GM21447 (cell line): ENCODE measurements at regions not wholly inside any gene's neighbourhood (a gene's known extent, or its start where the extent isn't known, plus 50 kb on each side); places are given as distances from the start of the nearest gene placed in this dataset.

ENCODE experiments used
- ATAC-seq: cut with Tn5 transposase; IDR thresholded peaks from one replicate; pipeline ENCODE4 v1.9.1; 2021; ENCODE audit not compliant: unreplicated experiment

DNA sequence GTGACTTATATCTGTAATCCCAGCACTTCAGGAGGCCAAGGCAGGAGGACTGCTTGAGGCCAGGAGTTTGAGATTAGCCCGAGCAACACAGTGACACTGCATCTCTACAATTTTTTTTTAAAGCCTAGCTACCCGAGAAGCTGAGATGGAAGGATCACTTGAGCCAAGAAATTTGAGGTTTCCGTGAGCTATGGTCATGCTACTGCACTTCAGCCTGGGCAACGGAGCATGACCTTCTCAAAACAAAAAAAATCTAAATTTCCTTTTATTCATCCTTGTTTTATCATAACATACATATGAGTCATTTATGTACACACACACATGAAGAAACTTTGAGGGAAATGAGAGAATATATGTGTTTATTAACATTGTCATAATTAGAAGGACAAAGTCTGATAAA, 277.5 kb upstream of the MAGI2 start:
- no peak for ATAC-seq

GRCh38 chr7:79723833-79724618, 270.6 kb upstream of the MAGI2 start:
- ATAC-seq: no peak

GRCh38 chr7:79722217-79722616, 268.8 kb upstream of the MAGI2 start:
- ATAC-seq: no peak

DNA sequence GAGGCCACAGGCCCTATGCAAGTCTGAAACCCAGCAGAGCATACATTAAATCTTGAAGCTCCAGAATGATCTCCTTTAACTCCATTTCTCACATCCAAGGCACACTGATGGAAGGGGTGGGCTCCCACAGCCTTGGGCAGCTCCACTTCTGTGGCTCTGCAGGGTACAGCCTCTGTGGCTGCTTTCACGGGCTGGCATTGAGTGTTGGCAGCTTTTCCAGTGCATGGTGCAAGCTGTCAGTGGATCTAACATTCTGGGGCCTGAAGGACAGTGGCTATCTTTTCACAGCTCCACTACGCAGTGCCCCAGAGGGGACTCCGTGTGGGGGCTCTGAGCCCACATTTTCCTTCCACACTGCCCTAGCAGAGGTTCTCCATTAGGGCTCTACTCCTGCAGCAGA, 265.7 kb upstream of the MAGI2 start:
- ATAC-seq: no peak

DNA sequence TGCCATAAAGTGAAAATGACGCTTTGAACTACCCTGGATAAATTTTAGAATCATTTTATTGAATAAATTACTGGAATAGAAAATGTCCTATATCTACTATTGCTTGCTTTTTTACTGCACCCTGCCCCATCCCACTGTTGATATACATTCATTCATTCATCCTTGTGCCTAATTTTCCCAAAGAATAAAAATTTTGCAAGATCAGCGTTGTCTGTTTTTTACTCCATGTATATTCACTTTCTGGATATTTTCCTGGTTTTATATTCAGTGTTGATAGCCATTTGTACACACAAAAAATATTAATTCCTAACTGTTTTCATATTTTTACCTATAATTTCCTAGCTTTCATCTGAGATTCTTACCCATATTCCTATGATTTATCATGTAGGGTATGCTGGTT, 262.9 kb upstream of the MAGI2 start:
- ATAC-seq: no peak

DNA sequence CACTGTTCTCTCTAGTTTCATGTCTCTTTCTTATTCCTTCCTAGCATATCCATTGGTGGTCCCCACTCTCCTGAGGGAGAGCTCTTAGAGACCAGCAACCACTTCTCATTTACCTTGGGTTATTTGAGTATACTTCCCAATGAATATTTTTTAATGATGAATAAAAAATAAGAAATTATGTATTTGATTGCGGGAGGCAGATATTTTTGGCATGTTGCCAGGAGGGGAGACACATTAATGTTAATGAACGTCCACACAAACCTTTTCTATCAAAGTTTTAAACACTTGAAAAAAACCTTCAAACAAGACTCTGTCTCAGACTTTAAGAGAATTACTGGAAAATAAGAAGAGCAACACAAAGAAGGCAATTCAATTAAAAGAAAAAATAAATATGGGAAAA, 260.6 kb upstream of the MAGI2 start:
- no peak for ATAC-seq

DNA sequence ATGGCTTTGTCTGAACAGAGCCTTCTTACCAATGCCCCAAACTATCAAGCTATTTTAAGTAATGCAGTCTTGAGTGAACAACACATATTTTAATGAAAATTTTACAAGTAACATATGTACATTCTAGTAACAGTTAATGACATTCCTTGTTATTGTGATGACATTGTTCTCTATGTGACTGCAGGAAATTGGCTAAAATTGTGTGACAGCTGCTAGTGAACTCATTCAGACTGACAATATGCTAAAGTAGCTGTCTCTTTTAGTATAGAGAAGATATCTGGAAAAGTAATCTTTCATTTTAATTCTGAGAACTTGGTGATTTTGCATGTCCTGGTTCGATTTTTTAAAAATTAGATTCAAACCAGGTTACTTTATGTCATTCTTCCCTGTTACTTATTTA, 259.8 kb upstream of the MAGI2 start:
- no peak for ATAC-seq

DNA sequence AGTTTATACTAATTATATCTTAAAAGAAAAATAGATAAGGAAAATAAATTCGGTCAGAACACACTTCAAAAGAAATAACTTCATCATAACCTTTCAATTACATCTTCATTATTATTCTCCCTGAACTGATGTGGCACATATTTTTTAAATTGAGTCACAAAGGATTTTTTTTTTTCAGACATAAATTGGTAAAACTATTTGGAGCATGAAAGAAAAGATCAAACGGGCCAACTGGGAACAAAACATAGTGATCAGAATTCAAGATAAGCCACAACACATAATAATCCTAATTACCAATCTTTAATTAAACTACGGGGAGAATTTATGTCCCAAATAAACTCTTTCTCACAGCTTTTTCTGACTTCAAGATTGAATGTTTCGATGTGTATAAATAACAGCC, 258.2 kb upstream of the MAGI2 start:
- ATAC-seq: no peak

GRCh38 chr7:79709574-79710409, 256.3 kb upstream of the MAGI2 start:
- ATAC-seq: no peak

- ATAC-seq: no peak
Measured at GRCh38 chr7:79702116-79702515, 248.6 kb upstream of the MAGI2 start.

GRCh38 chr7:79692015-79692414, 238.5 kb upstream of the MAGI2 start:
- ATAC-seq: no peak

- ATAC-seq: no peak
Measured at GRCh38 chr7:79691074-79691473, 237.6 kb upstream of the MAGI2 start.

- no peak for ATAC-seq
Measured at GRCh38 chr7:79684384-79684783, 230.9 kb upstream of the MAGI2 start.

- no peak for ATAC-seq
Measured at GRCh38 chr7:79683916-79684315, 230.4 kb upstream of the MAGI2 start.

GRCh38 chr7:79683185-79683890, 229.9 kb upstream of the MAGI2 start:
- no peak for ATAC-seq

DNA sequence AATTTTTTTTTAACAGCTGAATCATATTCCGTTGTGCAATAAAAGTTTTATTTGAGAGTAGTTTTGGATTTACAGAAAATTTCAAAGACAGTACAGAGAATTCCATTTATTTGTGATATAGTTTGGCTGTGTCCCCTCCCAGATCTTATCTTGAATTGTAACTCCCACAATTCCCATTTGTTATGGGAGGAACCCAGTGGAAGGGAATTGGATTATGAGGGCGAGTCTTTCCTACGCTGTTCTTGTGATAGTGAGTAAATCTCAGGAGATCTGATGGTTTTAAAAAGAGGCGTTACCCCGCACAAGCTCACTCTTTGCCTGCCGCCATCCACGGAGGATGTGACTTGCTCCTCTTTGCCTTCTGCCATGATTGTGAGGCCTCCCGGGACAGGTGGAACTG, 228.0 kb upstream of the MAGI2 start:
- ATAC-seq: no peak

DNA sequence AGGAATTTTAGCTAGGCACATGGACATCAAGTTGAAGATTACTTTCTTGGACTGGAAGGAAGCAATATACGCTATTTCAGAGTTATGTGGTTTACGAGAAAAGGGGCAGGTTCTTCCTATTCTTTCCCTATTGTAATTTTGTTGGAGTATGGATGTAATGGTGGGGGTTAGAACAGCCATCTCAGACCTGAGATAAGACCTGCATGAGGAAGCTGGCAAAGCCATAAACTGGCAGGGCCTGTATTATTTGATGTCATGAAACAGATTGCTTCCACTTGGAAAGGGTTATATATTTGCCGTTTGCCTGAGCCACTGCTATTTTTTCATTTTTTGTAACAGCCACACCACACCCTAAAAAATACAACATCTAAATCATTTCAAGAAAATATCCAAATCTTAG, 220.5 kb upstream of the MAGI2 start:
- no peak for ATAC-seq

DNA sequence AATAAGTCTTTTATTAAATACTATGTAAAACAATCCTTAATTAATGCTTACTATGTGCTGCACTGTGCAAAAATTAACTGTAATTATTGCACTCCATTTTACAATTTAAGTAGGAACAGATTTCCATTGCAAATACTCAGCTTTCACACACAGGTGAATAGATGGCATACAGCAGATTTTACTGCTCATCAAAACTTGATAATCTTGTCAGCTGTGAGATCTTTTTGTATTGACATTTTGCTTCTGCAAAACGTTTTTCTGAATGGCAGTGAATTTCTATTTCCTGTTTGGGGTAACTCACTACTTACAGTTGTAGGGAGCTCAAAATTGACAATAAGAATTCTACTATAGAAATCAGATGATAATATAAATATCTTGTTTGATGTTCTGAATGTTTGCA, 220.0 kb upstream of the MAGI2 start:
- ATAC-seq: no peak

GRCh38 chr7:79668292-79668691, 214.8 kb upstream of the MAGI2 start:
- ATAC-seq: no peak

DNA sequence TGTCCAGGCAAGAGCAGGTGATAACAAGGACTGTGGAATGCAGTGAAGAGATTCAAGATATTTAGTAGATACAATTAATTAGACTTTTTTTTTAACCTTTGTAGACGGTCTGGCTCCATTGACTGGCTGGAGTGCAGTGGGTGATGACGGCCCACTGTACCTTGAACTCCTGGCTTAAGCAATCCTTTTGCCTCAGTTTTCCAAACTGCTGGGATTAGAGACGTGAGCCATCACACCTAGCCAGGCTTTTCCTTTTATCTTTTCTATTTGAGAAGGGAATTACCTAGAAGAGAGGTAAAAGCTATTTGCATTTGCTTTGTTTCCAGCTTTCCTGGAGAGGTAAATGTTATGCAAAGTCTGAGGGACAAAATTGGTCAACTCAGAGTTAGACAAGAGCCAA, 213.0 kb upstream of the MAGI2 start:
- ATAC-seq: no peak

DNA sequence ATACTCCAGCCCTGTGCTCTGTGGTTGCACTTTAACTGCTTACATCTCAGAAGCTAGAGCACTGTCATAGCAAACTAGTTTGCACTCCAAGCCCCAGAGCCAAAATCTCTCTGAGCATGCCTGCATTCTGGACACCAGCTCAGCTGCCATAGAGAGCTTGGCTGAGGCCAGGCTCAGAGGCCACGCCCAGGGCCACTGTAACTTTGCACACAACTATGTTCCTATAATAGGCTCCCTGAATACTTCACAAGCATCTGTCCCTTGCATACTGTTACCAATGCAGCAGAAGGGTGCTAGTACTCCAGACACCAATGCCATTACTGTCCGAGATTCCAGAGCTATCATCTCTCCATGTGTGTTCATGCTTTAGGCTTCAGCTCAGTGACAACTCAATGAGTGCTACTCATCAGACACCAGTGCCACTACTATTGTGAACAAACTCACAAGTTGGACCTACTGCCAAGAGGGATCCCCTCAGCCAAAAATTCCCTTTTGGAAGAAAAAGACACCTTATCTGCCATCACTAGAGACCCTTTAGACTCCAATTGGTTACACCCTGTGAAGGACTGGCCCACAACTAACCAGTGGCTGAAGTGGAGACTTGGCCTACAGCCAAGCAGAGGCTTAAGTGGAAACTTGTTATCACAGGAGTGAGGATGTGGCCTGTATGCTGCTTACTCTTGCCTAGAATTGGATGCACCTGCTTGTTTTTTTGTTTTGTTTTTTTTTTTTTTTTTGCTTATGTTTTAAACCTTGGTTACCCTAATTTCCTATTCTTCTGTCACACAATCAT, 211.6 kb upstream of the MAGI2 start:
- ATAC-seq: no peak
